ENCODE measurements at regions not wholly inside any gene's neighbourhood (a gene's known extent, or its start where the extent isn't known, plus 50 kb on each side); places are given as distances from the start of the nearest gene placed in this dataset.

DNA sequence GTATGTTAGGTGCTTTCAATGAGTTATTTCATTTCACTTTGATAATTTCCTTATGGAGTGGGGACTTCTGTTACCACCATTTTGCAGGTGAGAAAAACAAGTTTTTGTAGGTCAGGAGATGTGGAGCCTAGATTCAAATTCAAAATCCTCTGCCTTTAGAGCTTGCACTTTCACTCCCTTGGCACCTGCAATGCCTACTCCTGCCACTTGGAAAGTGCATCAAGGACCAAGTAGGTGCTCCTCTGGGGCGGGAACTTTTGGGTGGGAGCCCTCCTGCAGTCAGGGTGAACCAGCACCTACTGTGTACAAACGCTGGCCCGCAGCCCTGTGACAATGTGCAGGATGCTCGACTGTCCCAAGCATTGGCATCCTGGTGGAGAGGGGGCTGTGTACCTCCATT is 199.0 kb downstream of the EMX2 start:
- H3K4me1 ChIP-seq (ENCODE audit: control insufficient read depth, extremely low read depth, insufficient read depth, low read length), result no peaks in the 10 kb centered on the region
- BruUV-seq (replicated peaks), result no TSS peak
- H3K9me1 ChIP-seq (replicated peaks; ENCODE audit: control insufficient read depth, extremely low read depth, insufficient read depth, low read length), result no peaks in the 10 kb centered on the region
- TF ChIP-seq, protein P1, sequence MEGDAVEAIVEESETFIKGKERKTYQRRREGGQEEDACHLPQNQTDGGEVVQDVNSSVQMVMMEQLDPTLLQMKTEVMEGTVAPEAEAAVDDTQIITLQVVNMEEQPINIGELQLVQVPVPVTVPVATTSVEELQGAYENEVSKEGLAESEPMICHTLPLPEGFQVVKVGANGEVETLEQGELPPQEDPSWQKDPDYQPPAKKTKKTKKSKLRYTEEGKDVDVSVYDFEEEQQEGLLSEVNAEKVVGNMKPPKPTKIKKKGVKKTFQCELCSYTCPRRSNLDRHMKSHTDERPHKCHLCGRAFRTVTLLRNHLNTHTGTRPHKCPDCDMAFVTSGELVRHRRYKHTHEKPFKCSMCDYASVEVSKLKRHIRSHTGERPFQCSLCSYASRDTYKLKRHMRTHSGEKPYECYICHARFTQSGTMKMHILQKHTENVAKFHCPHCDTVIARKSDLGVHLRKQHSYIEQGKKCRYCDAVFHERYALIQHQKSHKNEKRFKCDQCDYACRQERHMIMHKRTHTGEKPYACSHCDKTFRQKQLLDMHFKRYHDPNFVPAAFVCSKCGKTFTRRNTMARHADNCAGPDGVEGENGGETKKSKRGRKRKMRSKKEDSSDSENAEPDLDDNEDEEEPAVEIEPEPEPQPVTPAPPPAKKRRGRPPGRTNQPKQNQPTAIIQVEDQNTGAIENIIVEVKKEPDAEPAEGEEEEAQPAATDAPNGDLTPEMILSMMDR (IDR thresholded peaks at IDR 0.05; ENCODE audit: extremely low read depth in 1 of 2, insufficient read depth in 1 of 2, low read depth in 1 of 2, low read length in 2 of 2), result no peak
- TF ChIP-seq JUN (IDR thresholded peaks at IDR 0.05; ENCODE audit: borderline replicate concordance, insufficient read depth, insufficient read length, low read depth) (no peak), MYC (IDR thresholded peaks at IDR 0.05; ENCODE audit: low read depth, low read length) (no peak), FOS (IDR thresholded peaks at IDR 0.05; ENCODE audit: borderline replicate concordance, insufficient read depth, low read length) (no peak), POLR2A (IDR thresholded peaks at IDR 0.05; ENCODE audit: low read depth, low read length) (no peak)
- intact Hi-C loops (cut with micrococcal nuclease) (no loop called here), dilution Hi-C loops (cut with MboI; ENCODE audit: extremely low pct_ligation_motif_present, low sequenced_read_pairs) (no loop called here)
- FAIRE-seq (no peak), DNase-seq (ENCODE audit: low read depth, low spot score) (no peak)
- H3K4me3 ChIP-seq (replicated peaks in 1 of 3; ENCODE audit: insufficient read depth in 1 of 3, low read depth in 1 of 3, low read length in 3 of 3), result no peak overlapping the region
- no peaks in the 10 kb centered on the region for H3K9me3 ChIP-seq (replicated peaks; ENCODE audit: control insufficient read depth, insufficient read depth, low read length)
- no peaks in the 10 kb centered on the region for H3K27me3 ChIP-seq (ENCODE audit: control insufficient read depth in 2 of 2, insufficient read depth in 2 of 2, low read length in 2 of 2)
- H3K79me2 ChIP-seq (ENCODE audit: control insufficient read depth, insufficient read depth, low read length), result no peaks in the 10 kb centered on the region
- H2AFZ ChIP-seq (ENCODE audit: low read depth, low read length), result no peak overlapping the region
- H3K4me2 ChIP-seq (ENCODE audit: insufficient read depth, low read length), result no peak overlapping the region
- no peak overlapping the region for H3K27ac ChIP-seq (ENCODE audit: insufficient read depth, low read depth, low read length)
- ChIA-PET POLR2A (no interaction called here), CTCF (no interaction called here)
- H3K36me3 ChIP-seq (ENCODE audit: control insufficient read depth in 2 of 2, extremely low read depth in 1 of 2, insufficient read depth in 2 of 2, low read length in 2 of 2), result no peaks in the 10 kb centered on the region
- H4K20me1 ChIP-seq (replicated peaks; ENCODE audit: control insufficient read depth, extremely low read depth, insufficient read depth, low read length), result no peaks in the 10 kb centered on the region
- H3K9ac ChIP-seq (replicated peaks; ENCODE audit: extremely low read depth, insufficient read depth, low read length), result no peak overlapping the region

DNA sequence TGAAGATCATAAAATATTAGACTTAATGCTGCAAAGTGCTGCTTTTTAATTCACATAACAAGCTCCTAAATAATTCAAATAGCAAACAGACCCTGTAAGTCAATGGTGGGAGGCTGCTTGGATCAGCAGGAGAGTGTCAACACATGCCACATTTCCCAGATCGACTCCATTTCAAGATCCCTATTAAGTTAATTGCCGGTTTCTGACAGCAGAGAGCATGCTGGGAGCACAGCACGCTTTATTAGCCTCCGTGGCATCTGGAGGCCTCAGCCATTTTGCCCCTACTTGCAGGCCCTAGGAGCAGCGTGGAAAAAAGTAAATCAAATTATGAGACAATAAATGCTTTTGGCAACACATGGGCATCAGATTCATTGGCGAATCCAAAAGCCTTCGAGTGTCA is 201.0 kb downstream of the EMX2 start:
- intact Hi-C loops (cut with micrococcal nuclease) (no loop called here), dilution Hi-C loops (cut with MboI; ENCODE audit: extremely low pct_ligation_motif_present, low sequenced_read_pairs) (no loop called here)
- H4K20me1 ChIP-seq (replicated peaks; ENCODE audit: control insufficient read depth, extremely low read depth, insufficient read depth, low read length), result no peaks in the 10 kb centered on the region
- no peaks in the 10 kb centered on the region for H3K4me1 ChIP-seq (ENCODE audit: control insufficient read depth, extremely low read depth, insufficient read depth, low read length)
- no peak overlapping the region for H3K9ac ChIP-seq (replicated peaks; ENCODE audit: extremely low read depth, insufficient read depth, low read length)
- no TSS peak for BruUV-seq (replicated peaks)
- no peak overlapping the region for H3K4me3 ChIP-seq (replicated peaks in 1 of 3; ENCODE audit: insufficient read depth in 1 of 3, low read depth in 1 of 3, low read length in 3 of 3)
- TF ChIP-seq JUN (IDR thresholded peaks at IDR 0.05; ENCODE audit: borderline replicate concordance, insufficient read depth, insufficient read length, low read depth) (no peak), POLR2AphosphoS5 (IDR thresholded peaks at IDR 0.05; ENCODE audit: insufficient read depth, low read depth, low read length) (no peak), MYC (IDR thresholded peaks at IDR 0.05; ENCODE audit: low read depth, low read length) (no peak), POLR2A (IDR thresholded peaks at IDR 0.05; ENCODE audit: low read depth, low read length) (no peak)
- TF ChIP-seq, protein P1 (IDR thresholded peaks at IDR 0.05; ENCODE audit: extremely low read depth in 1 of 2, insufficient read depth in 1 of 2, low read depth in 1 of 2, low read length in 2 of 2), result no peak
- no peaks in the 10 kb centered on the region for H3K9me3 ChIP-seq (replicated peaks; ENCODE audit: control insufficient read depth, insufficient read depth, low read length)
- H3K27ac ChIP-seq (ENCODE audit: insufficient read depth, low read depth, low read length), result no peak overlapping the region
- H3K4me2 ChIP-seq (ENCODE audit: insufficient read depth, low read length), result no peak overlapping the region
- no peaks in the 10 kb centered on the region for H3K9me1 ChIP-seq (replicated peaks; ENCODE audit: control insufficient read depth, extremely low read depth, insufficient read depth, low read length)
- ChIA-PET POLR2A (no interaction called here), CTCF (no interaction called here)
- FAIRE-seq (no peak), DNase-seq (ENCODE audit: low read depth, low spot score) (no peak)
- H3K79me2 ChIP-seq (ENCODE audit: control insufficient read depth, insufficient read depth, low read length), result no peaks in the 10 kb centered on the region
- no peaks in the 10 kb centered on the region for H3K27me3 ChIP-seq (ENCODE audit: control insufficient read depth in 2 of 2, insufficient read depth in 2 of 2, low read length in 2 of 2)
- H2AFZ ChIP-seq (ENCODE audit: low read depth, low read length), result no peak overlapping the region
- no peaks in the 10 kb centered on the region for H3K36me3 ChIP-seq (ENCODE audit: control insufficient read depth in 2 of 2, extremely low read depth in 1 of 2, insufficient read depth in 2 of 2, low read length in 2 of 2)

Data from endothelial cell of umbilical vein (primary cell).